HG03175 (cell line): ENCODE measurements at regions not wholly inside any gene's neighbourhood (a gene's known extent, or its start where the extent isn't known, plus 50 kb on each side); places are given as distances from the start of the nearest gene placed in this dataset.
"Not testable (repeated sequence)": the region's sequence is repeated elsewhere in the genome, so short reads cannot be mapped to it uniquely, and the experiment has no call there.

Experiments used
- ATAC-seq: cut with Tn5 transposase; IDR thresholded peaks from one replicate; pipeline ENCODE4 v1.9.1; 2021; ENCODE audit warnings: mild to moderate bottlenecking, moderate library complexity; ENCODE audit not compliant: unreplicated experiment

DNA sequence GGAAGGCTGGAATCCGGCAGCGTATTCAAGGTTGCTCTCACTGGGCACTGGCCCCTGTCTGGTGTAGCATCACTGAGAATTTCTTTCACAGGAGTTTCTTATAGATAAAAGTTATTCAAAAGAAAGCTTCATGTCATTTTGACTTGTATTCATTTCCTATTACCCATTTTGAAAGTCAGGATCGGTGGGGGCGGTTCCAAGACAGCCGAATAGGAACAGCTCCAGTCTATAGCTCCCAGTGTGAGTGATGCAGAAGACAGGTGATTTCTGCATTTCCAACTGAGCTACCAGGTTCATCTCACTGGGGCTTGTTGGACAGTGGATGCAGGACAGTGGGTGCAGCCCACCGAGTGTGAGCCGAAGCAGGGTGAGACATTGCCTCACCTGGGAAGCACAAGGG, 51.5 kb upstream of the CDC42EP3 start:
- ATAC-seq, result not testable (repeated sequence)

DNA sequence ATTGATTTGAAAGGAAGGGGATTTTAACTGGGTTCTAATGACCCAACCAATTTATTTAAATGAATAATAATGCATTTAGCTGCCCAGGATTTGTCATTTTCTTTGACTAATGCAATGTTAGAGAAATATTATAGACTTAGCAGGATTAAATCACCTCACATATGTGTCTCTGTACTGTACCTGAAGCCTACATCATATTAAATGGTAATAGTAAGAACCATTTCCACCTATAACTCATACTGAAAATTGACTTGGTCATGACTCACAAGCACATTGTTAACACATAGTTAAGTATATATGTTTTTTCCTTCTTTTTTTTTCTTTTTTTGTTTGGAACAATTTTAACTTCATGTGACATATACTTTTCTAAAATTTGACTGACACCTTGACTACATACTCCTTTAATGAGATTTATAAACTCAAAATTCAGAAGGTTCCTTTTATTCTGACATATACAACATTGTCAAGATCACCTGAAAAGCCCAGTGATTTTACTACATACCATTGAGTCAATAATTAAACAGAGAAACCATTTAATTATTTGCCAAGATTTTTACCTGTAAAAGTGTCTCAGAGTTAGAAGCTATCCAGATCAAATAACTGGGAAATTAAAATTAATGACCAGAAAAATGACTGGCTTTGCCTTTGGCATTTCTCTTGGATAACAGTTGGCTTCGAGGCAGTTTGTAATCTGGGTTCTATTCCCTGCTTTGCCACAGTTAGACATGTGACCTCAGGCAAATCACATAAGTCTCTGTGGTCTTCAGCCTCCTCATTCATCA, 58.8 kb upstream of the CDC42EP3 start:
- ATAC-seq, result no peak

DNA sequence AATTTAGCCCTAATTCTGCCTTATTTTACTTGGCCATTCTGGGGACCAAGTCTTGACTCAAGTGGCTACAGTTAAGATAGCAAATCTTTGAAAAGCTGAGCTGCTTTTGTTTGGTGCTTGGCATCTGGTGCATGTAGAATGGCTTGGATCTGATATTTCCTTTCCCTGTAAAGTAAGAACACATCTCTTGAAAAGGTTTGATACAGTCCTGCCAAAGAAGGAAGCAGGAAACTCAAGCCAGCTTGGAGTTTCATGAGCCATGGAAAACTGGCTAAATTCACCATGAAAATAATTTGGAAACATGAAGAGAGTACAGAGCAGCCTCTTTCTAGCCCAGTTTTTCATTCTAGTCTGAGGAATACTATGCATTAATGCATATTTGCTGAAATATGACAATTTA, 61.0 kb upstream of the CDC42EP3 start:
- not testable (repeated sequence) for ATAC-seq

DNA sequence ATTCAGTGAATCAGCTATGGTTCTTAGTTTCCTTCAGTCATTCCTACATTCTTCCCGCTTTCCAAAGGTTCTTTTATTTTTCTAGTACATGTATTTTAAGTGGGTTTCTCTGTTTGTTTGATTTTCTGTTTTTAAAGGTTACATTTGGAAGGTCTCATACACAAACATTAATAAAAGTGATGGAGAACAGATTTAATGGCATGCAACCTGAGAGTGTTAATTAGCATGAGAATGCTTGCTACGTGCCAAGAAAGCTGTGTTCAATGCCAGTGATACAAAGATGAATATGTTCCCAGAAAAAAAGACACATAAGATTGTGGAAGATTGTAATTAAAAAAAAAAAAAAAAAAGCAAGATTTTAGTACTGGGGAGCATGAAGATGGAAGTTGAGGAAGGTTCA, 61.8 kb upstream of the CDC42EP3 start:
- ATAC-seq, result no peak

DNA sequence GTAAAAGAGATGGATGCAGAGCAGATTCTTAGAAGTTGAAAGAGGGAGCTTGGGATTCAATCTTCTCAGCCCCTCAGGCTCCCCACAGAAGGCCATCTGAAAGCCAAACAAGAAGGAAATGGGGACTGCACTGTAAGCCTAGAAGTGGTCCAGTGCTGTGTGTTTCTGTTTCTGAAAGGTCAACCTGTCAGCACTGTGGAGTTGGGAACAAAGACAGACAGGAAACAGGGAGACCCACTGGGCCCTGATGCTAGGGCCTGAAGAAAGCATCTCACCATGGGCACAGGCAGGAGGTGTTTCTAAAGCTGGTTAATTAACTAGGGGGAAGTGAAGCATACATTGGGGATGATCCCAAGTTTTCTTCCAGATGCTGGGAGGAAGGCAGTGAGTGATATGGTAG, 62.5 kb upstream of the CDC42EP3 start:
- not testable (repeated sequence) for ATAC-seq

DNA sequence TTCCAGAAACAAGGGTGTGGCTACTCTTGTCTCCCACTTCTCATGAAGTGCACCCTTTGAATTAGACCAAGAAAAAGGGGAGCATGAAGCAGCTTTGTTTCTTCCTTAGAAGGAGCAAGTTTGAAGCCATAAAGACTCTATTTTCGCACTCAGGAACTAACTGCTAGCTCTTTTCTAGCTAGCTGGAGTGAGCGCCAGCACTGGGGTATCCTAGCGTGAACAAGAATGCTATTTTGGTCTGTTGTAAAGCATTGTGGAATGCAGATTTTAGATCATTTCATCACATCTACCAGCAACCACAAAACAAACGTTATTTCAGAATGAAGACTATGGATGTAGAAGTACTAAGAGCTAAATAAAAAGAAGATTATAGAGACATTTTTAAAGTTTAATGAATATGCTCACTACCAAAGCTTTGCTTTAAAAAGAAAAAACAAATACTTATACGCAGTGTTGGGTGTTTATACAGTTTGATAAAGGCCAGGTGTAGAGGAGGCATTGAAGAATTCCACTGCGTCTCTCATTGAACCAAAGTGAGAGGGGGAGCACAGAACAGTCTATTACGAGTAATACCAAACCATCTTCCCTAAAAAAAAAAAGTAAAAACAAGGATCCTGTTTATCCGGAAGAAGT, 63.6 kb upstream of the CDC42EP3 start:
- not testable (repeated sequence) for ATAC-seq

DNA sequence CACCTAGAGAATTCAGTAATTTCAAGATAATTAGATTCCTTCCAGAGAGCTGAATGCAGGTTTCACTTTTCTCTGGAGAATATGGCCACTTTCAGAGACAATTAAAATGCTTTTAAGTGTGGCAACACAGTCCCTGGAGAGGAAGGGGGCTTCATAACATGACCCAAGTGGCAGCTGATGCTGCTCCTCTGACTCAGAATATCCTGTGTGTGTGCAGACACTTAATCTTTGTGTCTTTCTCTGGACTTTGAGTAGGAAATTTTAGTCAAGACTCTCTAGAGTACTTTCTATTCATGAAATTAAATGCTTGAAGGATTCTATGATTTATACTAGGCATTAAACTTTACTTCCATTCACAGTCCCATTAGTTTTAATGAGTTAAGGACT, 64.1 kb upstream of the CDC42EP3 start:
- ATAC-seq, result not testable (repeated sequence)

DNA sequence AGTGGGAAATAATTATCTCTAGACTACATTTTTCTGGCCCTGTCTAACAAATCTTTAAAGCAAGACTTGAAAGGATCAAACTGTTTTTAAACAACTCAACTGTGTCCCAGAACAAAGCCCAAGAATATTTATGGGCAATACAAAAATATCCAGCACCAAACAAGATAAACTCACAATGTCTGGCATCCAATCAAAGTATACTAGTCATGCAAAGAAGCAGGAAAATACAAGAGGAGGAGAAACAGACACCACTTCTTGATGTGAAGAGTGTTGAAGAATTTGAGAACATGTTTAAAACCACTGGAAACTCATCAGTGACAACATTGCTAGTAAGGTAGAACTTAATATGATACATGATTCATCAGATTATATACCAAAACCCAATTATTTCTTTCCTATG, 66.1 kb upstream of the CDC42EP3 start:
- ATAC-seq, result no peak

DNA sequence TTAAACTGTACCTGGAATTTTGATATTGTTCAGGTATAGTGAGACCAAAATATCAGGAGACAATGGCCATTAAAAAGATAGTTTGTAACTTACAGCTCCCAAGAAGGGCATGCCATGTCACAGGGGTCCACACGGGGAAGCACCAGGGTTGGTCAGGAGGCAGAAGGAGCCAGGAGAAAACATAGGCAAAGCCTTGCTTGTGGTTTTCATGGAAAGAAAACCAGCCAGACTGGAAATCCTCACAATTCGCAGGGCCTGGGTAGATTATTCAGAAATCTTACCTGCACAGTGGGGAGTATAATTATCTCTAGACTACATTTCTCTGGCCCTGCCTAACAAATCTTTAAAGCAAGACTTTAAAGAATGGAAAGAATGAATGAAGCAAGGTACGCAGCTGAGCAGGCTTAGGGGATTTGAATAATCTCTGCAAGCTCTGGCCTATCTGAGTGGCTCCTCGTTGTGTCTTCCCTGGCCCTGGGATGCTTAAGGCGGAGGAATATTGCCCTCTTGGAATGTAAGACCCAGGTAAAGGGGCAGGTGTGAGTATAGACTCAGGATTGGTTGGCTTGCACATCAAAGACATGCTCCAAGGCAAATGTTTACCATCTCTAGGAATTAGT, 66.9 kb upstream of the CDC42EP3 start:
- ATAC-seq, result no peak

DNA sequence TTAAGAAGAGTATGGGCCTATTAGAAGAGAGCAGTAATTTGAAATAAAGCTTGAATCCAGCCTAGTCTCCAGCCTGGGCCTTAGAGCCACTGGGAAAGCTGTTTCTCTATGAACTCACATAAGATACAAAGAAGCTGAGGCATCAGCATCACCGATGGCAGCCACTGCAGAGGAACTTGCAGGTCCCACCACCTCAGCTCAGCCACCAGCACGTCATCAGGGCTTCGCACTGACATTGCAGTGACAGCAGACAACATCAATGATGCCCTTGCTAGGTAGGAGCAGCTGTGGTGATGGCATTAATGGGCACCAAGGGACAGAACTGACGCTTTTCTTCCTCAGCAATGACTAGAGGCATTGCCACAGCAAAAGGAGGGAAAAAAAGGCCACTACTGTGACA, 67.7 kb upstream of the CDC42EP3 start:
- ATAC-seq, result no peak

DNA sequence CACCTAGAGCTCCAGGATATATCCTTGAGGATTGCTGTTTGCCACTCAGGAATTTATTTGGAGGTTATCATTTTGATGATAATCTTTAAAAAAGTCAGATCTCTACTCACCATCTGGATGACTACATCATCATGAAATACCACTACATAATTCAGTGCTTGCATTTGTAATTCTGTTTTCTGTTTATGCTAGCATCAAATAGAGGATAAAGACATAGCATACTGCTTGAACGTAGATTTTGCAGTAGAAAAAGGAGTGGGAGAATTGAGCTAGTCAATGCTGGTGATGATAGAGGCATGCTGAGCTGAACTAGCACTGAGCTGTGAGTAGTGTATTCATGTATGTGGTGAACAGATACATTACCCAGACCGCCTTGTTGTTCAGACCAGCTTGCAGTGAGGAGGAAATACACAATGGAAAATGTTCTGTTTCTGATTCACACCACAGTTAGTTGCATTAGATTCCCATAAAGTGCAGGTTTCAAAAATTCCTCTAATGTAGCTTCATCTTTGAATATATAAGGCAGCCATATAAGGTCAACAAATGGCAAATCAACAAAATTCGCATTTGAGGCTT, 68.8 kb upstream of the CDC42EP3 start:
- ATAC-seq, result no peak

DNA sequence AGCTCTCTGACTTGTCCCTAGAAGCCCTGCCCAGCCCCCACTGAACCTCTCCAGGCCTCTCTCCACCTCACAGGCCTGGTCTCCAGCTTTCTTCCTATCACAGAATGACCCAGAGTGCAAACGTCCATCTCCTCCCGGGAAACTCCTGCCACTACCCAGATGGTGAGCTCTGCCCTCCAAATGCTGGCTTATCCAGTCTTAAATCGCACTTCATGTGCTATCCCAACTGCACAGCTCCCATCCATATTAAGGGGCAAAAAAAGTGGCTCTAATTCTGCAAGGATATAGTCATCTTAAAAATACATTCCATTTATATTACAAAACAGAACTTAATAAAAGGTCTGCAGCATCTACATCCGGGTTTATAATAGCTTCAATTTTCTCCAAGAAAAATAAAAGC, 70.8 kb upstream of the CDC42EP3 start:
- ATAC-seq, result no peak

DNA sequence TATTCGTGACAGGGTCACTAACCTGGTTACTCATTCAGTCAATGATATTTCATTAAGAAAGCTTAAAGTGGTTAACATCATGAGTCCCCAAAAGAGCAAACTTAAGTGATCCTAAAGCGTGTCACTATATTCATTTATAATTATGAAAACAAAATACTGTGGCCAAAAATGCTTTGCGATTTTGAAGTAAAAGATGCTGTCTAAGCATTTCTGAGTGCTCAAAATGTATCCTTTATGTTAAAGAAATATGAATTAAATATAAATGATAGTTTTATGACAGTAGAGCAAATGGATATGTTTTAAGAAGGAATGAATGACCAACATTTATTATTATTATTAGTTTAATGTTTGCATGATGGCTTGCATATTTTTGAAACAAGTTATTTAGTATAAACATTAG, 72.6 kb upstream of the CDC42EP3 start:
- ATAC-seq, result no peak

DNA sequence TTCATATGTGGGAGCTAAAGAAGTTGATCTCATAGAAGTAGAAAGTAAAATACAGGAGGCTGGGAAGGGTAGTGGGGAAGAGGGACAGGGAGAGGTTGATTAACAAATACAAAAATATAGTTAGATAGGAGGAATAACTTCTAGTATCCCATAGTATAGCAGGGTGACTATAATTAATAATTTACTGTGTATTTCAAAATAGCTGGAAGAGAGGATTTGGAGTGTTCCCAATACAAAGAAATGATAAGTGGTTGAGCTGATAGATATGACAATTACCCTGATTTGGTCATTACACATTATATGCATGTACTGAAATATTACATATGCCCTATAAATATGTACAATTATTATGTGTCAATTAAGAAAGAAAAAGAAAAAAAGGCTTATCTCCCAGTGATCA, 73.5 kb upstream of the CDC42EP3 start:
- not testable (repeated sequence) for ATAC-seq

DNA sequence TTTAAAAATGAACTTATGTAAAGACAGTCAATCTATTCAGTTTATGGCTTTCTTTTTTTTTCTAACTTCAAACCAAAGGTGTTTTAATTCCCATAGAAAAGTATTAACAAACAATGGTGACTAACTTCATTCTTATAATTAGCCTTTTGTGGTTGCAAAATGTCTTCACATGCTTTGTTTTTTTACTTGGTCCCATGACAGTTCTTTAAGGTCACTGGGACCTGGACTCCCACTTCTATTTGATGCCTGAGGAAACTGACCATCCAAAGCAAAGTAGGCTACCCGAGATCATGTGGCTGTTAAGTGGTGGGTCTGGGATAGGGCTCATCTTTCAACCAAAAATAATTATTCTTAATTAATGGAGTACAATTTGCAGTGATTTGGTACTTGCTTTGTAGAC, 74.6 kb upstream of the CDC42EP3 start:
- not testable (repeated sequence) for ATAC-seq

DNA sequence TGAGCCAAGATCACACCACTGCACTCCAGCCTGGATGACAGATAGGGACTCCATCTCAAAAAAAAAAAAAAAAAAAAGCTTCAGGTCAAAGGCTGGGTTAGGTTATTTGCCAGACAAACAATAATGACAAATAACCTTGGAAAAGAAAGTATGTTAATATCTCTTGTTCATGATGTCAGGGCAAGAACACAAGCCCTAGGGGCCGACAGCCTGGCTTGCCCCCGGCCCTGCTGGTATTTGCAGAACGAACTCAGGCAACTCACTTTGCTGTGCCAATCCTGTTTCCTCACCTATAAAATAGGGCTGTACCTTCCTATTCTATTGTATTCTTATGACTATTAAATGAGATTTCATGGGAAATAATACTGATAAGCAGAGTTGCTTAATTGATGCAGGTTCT, 75.4 kb upstream of the CDC42EP3 start:
- no peak for ATAC-seq

DNA sequence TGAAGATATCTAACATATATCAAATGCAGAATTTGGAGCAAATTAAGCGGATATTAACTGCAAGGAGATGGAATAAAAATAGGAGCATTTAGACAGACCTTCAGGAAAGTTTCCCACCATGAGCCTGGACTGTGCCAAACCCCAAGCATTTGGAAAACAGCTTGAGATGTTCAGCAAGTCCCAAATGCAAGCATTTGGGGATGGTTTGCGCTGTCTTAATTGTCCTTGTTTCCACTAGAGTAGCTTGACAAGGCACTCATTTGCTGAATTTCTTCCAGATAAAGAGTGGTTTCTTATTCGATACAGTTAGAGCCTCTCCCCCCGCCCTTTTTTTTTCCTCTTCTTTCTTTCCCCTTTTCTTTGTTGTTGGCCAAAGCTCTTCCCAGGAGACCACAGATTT, 77.1 kb upstream of the CDC42EP3 start:
- no peak for ATAC-seq

DNA sequence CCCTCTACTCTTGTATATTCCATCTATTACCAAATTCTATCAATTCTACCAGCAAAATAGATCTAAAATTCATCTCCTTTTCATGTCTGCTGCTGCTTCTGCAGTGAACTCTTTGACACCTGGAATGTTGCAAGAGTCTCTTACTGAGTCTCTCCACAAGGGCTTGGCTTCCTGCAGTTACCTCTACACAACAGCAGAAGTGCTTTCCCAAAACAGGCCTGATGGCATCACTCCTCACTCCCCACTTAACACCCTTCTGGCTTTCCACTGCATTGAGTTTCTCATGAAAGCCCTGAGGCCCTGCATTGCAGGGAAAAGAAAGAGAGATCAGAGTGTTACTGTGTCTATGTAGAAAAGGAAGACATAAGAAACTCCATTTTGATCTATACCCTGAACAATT, 78.8 kb upstream of the CDC42EP3 start:
- not testable (repeated sequence) for ATAC-seq

DNA sequence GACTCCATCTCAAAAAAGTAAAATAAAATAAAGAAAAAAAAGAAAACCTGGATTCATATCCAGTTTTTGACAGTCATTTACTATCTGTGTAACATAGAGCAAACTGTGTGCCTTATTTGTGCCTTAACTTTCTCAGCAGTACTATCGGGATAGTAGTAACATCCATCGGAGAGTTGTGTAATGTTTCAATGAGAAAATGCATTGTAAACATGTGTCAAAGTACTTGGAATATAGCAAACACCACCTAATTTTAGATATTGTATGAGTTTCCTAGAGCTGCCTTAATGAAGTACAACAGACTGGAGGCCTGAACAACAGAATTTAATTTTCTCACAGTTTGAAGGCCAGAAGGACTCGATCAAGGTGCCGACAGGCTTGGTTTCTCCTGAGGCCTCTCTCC, 81.3 kb upstream of the CDC42EP3 start:
- no peak for ATAC-seq

DNA sequence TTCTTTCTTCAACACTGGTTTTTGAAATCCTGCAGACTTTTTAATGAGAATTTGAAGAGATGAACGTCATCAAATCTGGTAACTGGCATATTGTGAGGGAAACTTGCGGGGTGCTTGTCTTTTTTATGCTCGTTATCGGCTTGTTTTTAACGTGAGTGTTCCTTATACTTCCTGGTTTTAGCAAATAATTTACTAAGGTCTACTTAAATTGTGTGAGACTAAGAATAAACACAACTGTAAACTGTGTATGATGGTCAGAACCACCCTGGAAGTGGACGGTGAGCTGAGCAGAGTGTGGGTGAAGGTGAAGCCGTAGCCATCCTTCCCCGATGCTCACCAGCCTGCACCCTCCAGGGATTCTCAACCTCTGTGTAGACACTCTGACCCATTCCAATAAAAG, 82.3 kb upstream of the CDC42EP3 start:
- ATAC-seq, result no peak

DNA sequence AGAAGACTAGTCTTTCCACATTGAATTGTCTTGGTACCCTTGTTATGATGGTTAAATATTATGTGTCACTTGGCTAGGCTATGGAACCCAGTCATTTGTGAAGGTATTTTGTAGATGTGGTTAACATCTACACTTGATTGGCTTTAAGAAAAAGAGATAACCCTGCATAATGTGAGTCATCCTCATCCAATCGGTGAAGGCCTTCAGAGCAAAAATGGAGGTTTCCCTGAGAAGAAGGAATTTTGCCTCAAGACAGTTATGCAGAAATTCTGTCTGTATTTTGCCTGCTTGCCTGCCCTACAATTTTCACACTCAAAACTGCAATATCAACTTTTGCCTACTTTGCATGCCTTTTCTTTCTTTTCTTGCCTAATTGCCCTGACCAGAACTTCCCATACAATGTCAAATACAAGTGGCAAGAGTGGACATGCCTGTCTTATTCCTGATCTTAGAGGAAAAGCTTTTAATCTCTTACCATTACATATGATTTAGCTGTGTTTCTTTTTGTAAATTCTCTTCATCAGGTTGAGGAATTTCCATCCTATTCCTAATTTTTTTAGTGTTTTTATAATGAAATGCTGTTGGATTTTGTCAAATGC, 84.6 kb upstream of the CDC42EP3 start:
- ATAC-seq, result not testable (repeated sequence)
